ENCODE measurements at regions not wholly inside any gene's neighbourhood (a gene's known extent, or its start where the extent isn't known, plus 50 kb on each side); places are given as distances from the start of the nearest gene placed in this dataset.

- Histone ChIP-seq H3K79me2 (ENCODE audit: control insufficient read depth, insufficient read depth, low read length) (no peaks in the 10 kb centered on the region), H3K4me3 (no peak overlapping the region), H3K27me3 (ENCODE audit: control insufficient read depth in 2 of 2, insufficient read depth in 2 of 2, low read length in 2 of 2) (peaks cover 2 to 20% of the 10 kb centered on the region in 2 experiments; a peak in 4 of 5 replicates), H3K9me3 (replicated peaks; ENCODE audit: control insufficient read depth, insufficient read depth, low read depth, low read length) (no peaks in the 10 kb centered on the region), H3K4me1 (replicated peaks in 1 of 2; ENCODE audit: control insufficient read depth in 2 of 2, insufficient read depth in 2 of 2, low read length in 2 of 2) (no peaks in the 10 kb centered on the region), H3K4me2 (ENCODE audit: insufficient read depth, low read length) (no peak overlapping the region), H3K9me1 (ENCODE audit: control insufficient read depth, insufficient read depth, low read length) (no peaks in the 10 kb centered on the region), H2AFZ (ENCODE audit: low read depth, low read length) (no peak overlapping the region), H3K9ac (ENCODE audit: insufficient read depth in 1 of 2, low read depth in 2 of 2, low read length in 2 of 2) (no peak overlapping the region), H3K27ac (ENCODE audit: extremely low read depth, low read depth, low read length) (no peak overlapping the region), H3K36me3 (ENCODE audit: control insufficient read depth, insufficient read depth, low read length) (no peaks in the 10 kb centered on the region), H4K20me1 (replicated peaks; ENCODE audit: control insufficient read depth, insufficient read depth, low read length) (no peaks in the 10 kb centered on the region)
- no peak for TF ChIP-seq PHTF2 (CRISPR knock-in tag; IDR thresholded peaks at IDR 0.05)
- POLR2A ChIA-PET = no interaction called here
- 3% methylated on average over 12 of the region's 14 CpGs for WGBS (ENCODE audit: insufficient coverage, low coverage, missing lambda C conversion rate)
- DNase-seq (ENCODE audit: extremely low read depth in 1 of 4, low spot score in 3 of 4) (no peak), ATAC-seq (no peak), FAIRE-seq (no peak)
- CTCF ChIA-PET (ENCODE audit: low intra/inter-chr PET ratio) = no interaction called here
- in situ Hi-C loops (cut with MboI) = no loop called here
- BruUV-seq (replicated peaks) = no TSS peak
- intact Hi-C loops (cut with micrococcal nuclease) = no loop called here
Observed at GRCh38 chr11:32225571-32226285, 134.9 kb downstream of the RCN1 start.

- in situ Hi-C loops (cut with MboI) (no loop called here), intact Hi-C loops (cut with micrococcal nuclease) (no loop called here)
- Histone ChIP-seq H3K36me3 (ENCODE audit: control insufficient read depth, insufficient read depth, low read length) (no peaks in the 10 kb centered on the region), H2AFZ (ENCODE audit: low read depth, low read length) (no peak overlapping the region), H3K27me3 (ENCODE audit: control insufficient read depth in 2 of 2, insufficient read depth in 2 of 2, low read length in 2 of 2) (peaks cover 2 to 16% of the 10 kb centered on the region in 2 experiments; a peak in 4 of 5 replicates), H3K9me3 (replicated peaks; ENCODE audit: control insufficient read depth, insufficient read depth, low read depth, low read length) (no peaks in the 10 kb centered on the region), H3K27ac (ENCODE audit: extremely low read depth, low read depth, low read length) (no peak overlapping the region), H4K20me1 (replicated peaks; ENCODE audit: control insufficient read depth, insufficient read depth, low read length) (no peaks in the 10 kb centered on the region), H3K9ac (ENCODE audit: insufficient read depth in 1 of 2, low read depth in 2 of 2, low read length in 2 of 2) (no peak overlapping the region), H3K79me2 (ENCODE audit: control insufficient read depth, insufficient read depth, low read length) (no peaks in the 10 kb centered on the region), H3K4me2 (ENCODE audit: insufficient read depth, low read length) (no peak overlapping the region), H3K4me1 (replicated peaks in 1 of 2; ENCODE audit: control insufficient read depth in 2 of 2, insufficient read depth in 2 of 2, low read length in 2 of 2) (no peaks in the 10 kb centered on the region), H3K9me1 (ENCODE audit: control insufficient read depth, insufficient read depth, low read length) (no peaks in the 10 kb centered on the region), H3K4me3 (no peak overlapping the region)
- BruUV-seq (replicated peaks) = no TSS peak
- TF ChIP-seq HBP1 (CRISPR knock-in tag; IDR thresholded peaks at IDR 0.05) = no peak
- TF ChIP-seq RAD51 (IDR thresholded peaks at IDR 0.05; ENCODE audit: borderline replicate concordance, low read depth) = no peak
- no peak for TF ChIP-seq GATAD2B (IDR thresholded peaks at IDR 0.05; ENCODE audit: borderline replicate concordance)
- TF ChIP-seq FOXP4 (CRISPR knock-in tag; IDR thresholded peaks at IDR 0.05; ENCODE audit: borderline replicate concordance) = no peak
- no peak for TF ChIP-seq ZNF79 (CRISPR knock-in tag; IDR thresholded peaks at IDR 0.05; ENCODE audit: low read depth)
- TF ChIP-seq ZFP91 (CRISPR knock-in tag; IDR thresholded peaks at IDR 0.05) = no peak
- TF ChIP-seq ZNF197 (CRISPR knock-in tag; IDR thresholded peaks at IDR 0.05; ENCODE audit: low read depth) = no peak
- TF ChIP-seq ZNF174 (CRISPR knock-in tag; IDR thresholded peaks at IDR 0.05) = no peak
- no peak for TF ChIP-seq SMARCE1 (IDR thresholded peaks at IDR 0.05)
- POLR2A ChIA-PET = interaction anchor here (0.6 kb wide), 1 partner anchor 1113 kb away, joined by 3 read pairs; no protein-coding TSS in a partner anchor
- FAIRE-seq = no peak
- DNase-seq (ENCODE audit: extremely low read depth in 1 of 4, low spot score in 3 of 4) = no peak
- CTCF ChIA-PET (ENCODE audit: low intra/inter-chr PET ratio) = no interaction called here
- 1% methylated on average over 5 of the region's 5 CpGs for WGBS (ENCODE audit: insufficient coverage, low coverage, missing lambda C conversion rate)
- ATAC-seq = no peak
Observed at GRCh38 chr11:32226480-32226879, 135.6 kb downstream of the RCN1 start.

All from K562 (cell line).